NCI-H1105 treated with DMSO at 0.1 percent for 48 hours (cell line): ENCODE measurements at regions not wholly inside any gene's neighbourhood (a gene's known extent, or its start where the extent isn't known, plus 50 kb on each side); places are given as distances from the start of the nearest gene placed in this dataset.

ENCODE experiments used
- DNase-seq: peaks from one replicate; lab custom pipeline; 2025; lab: John Stamatoyannopoulos, UW

- DNase-seq, result no peak
Measured at GRCh38 chr5:133797167-133797566, 171.3 kb downstream of the C5orf15 start.

- DNase-seq, result no peak
Measured at GRCh38 chr5:133796186-133796585, 172.2 kb downstream of the C5orf15 start.

- DNase-seq, result no peak
Measured at GRCh38 chr5:133794771-133795415, 173.5 kb downstream of the C5orf15 start.

GRCh38 chr5:133793756-133794465, 174.5 kb downstream of the C5orf15 start:
- no peak for DNase-seq

DNA sequence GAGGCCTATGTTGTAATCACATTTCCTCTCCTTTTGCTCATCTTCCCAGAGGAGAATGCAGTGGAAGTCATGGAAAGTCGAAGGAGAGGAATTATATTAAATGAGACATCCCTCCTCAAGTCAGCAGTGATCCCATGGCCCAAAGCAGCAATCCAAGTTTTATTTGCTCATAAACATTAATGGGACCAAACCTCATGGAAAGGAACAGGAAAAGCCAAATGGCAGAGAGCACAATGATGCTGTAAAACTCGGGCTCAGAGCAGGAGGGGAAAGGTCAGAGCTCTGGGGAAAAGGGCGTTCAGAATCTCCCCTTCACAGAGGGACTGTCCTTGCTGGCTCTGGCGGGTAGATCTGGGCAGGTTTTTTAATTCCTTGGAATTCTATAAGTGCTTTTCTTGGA, 175.8 kb downstream of the C5orf15 start:
- DNase-seq, result no peak

GRCh38 chr5:133792024-133792423, 176.4 kb downstream of the C5orf15 start:
- DNase-seq, result no peak

DNA sequence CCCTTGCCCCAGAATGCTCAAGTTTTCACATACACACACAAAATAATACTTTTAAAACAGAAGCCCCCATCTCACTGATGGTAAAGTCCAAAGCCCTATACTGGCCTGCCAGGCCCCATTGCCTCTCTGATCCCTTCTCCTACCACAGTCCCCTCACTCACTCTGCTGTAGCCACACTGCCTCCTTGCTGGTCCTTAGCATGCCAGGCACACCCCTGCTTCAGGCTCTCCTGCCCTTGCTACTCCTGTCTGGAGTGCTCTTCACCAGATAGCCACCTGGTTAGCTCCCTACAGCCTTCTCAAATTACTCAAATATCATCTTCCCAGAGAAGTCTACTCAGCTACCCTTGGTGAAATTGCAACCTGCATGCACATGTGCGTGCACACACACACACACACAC, 177.5 kb downstream of the C5orf15 start:
- no peak for DNase-seq

GRCh38 chr5:133789428-133789827, 177.1 kb upstream of the FSTL4 start:
- no peak for DNase-seq

- DNase-seq, result no peak
Measured at GRCh38 chr5:133788121-133788520, 175.8 kb upstream of the FSTL4 start.

DNA sequence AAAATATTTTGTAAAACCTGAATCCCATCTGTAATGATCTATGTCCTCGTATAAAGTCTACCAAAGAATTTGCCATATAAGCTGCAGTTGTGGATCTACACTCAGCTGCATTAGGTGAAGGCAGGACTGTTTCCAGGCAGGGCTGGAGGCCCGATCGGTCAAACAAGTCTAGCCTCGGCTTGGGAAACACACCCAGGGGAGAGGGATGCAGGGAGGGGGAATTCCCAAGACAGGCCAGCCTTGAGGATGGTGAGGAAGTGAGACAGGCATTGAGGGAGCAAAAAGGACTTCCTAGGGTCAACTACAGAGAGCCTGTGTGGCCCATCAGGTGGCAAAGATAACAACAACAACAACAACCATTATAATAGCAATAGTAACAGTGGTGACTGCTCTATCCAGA, 174.1 kb upstream of the FSTL4 start:
- DNase-seq, result no peak

- no peak for DNase-seq
Measured at GRCh38 chr5:133785182-133785581, 172.8 kb upstream of the FSTL4 start.

DNA sequence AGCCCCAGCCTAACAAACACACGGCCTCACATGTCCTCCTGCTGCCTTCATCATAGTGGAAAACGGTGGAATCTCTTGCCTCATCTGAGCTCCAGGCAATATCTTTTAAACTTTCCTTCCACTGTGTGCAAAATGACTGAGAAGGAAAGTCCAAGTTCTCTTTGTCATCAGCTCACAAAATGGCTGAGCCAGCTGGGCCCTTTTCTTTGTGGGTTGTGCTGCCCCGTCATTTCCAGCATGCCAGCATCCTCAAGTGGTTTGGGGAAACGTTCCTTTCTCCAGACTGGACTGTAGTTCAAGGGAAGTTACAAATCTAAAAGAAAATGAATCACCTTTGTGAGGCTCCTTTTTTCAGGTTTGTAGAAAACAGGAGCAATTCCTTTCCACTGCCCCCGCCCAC, 171.1 kb upstream of the FSTL4 start:
- DNase-seq, result no peak

- DNase-seq, result no peak
Measured at GRCh38 chr5:133782736-133783135, 170.4 kb upstream of the FSTL4 start.

- DNase-seq, result no peak
Measured at GRCh38 chr5:133781436-133782225, 169.3 kb upstream of the FSTL4 start.

GRCh38 chr5:133780619-133781280, 168.4 kb upstream of the FSTL4 start:
- DNase-seq, result no peak

DNA sequence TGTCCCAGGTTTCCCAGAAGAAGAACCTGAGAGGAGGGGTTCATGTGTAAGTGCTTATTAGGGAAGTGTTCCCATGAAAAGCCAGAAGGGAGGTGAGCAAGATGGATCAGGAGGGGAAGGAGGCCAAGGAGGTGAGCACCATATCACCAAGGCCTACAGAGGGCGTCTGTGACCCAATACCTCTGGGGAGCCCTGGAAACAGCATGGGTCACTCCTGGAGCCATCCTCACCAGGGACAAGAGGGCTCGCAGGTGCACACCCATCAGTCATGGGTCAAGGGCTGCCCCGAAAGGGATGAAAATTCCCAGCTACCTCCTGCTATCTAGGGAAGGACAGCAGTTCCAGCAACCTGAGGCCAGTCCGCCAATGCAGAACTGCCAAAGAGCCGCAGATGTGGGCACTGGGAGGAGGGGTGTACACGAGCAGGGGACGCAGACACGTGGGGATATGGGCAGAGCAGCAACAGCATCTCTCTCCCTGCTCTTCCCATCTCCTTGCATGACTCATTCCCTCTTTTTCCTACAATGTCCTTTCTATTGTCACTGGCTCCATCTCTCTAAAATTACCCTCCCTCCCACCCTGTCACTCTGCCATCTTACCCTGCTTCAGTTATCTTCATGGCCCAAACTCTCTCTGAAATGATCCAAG, 167.6 kb upstream of the FSTL4 start:
- no peak for DNase-seq

- no peak for DNase-seq
Measured at GRCh38 chr5:133778636-133779035, 166.3 kb upstream of the FSTL4 start.

GRCh38 chr5:133777951-133778350, 165.6 kb upstream of the FSTL4 start:
- no peak for DNase-seq

GRCh38 chr5:133775584-133776304, 163.4 kb upstream of the FSTL4 start:
- DNase-seq, result no peak

DNA sequence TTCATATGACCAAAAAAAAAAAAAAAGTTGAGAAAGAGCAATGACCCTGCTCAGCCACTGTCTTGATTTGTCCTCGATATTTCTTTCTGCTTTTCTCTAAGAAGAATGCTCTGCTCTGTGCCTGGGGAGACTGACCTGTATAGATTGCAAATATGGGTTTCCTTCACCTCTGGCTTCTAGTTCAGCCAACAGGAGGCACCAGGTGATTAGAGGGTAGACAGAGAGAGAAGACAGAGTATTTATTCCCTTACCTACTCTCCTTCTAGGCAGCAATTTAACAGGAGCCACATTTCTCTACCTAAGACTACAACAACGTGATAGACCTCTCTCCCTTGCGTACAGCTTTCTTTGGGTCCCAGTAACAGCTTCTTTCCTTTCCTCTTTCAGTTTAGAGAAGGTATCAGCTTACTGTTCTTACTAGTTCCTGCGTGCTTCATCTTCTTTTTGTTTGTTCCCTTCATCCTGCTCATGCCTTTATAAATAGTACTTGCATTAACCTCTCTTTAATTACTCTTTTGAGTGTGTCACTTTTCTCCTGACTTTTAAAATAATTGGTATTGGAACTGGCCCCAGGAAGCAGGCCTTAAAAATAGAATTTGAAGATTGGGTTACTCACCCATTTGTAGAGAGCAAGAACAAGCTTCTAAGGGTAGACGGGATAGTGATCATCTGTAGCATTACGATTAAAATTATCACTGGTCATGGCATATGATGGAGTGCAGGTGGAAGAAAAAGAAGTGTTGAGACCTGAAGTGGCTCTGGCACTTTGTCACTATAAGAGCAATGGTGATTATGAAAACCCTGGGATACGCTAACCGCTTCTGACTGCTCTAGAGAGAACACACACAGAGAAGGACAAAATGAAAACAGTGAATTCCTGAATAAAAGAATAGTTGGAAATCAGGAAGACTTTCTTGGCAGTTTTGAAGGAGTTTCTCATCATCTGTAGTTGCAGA, 161.2 kb upstream of the FSTL4 start:
- DNase-seq, result no peak
